K562 (cell line): ENCODE measurements at regions not wholly inside any gene's neighbourhood (a gene's known extent, or its start where the extent isn't known, plus 50 kb on each side); places are given as distances from the start of the nearest gene placed in this dataset.

ENCODE experiments used
- ATAC-seq: fragments of 200-7000 bp; cut with Tn5 transposase; 3 replicates; pipeline ENCODE4 v1.9.1; 2020; ENCODE audit warnings: moderate library complexity
- BruUV-seq: library from RNA; stranded (reverse); fragments of 400-500 nt; replicated peaks from 2 replicates; lab custom pipeline; 2021; lab: Mats Ljungman, UMichigan
- CTCF ChIA-PET: fragments of 300-600 bp; formaldehyde crosslinking; extraction: SDS; loops from one replicate; lab custom pipeline; 2021; ENCODE audit warnings: low intra/inter-chr PET ratio; lab: Yijun Ruan, JAX
- POLR2A ChIA-PET: fragments of 300-600, 350-650 bp; sonication (Branson Sonifier 250); formaldehyde crosslinking; extraction: SDS; loops from one replicate; lab custom pipeline; 2021; ENCODE audit warnings: antibody characterized with exemption, inconsistent platforms; lab: Yijun Ruan, JAX
- DNase-seq, 4 experiments: peaks; one replicate each; pipeline versions ENCODE4 v3.0.0 to v3.0.0-alpha.2; 2011 to 2018; ENCODE audit warnings: low spot score in 3 of 4, mixed read lengths in 3 of 4; ENCODE audit errors: extremely low read depth in 1 of 4
- FAIRE-seq: peaks from 2 replicates; lab custom pipeline; 2011; peaks lifted over from hg19 to GRCh38; lab: Jason Lieb, UNC
- H2AFZ ChIP-seq: 2 replicates; pipeline ENCODE4 v1.6.0; 2011; ENCODE audit warnings: low read depth, low read length, control low read depth, inconsistent platforms
- H3K27ac ChIP-seq: fragments of 200-600 bp; 3 replicates; pipeline ENCODE4 v1.8.0; 2011; ENCODE audit warnings: low read depth, mild to moderate bottlenecking, control low read depth, inconsistent platforms, low read length, moderate library complexity, mixed read lengths; ENCODE audit errors: extremely low read depth
- H3K27me3 ChIP-seq, 2 experiments: fragments of 300-600 bp in 1 of 2; 2 replicates in 1 of 2; 3 replicates in 1 of 2; pipeline versions ENCODE4 v1.6.0 to v1.8.0; 2011; ENCODE audit warnings: inconsistent platforms in 2 of 2, low read length in 2 of 2, mild to moderate bottlenecking in 1 of 2, mixed read lengths in 1 of 2, moderate library complexity in 1 of 2; ENCODE audit not compliant: control insufficient read depth in 2 of 2, insufficient read depth in 2 of 2
- H3K36me3 ChIP-seq: fragments of 300-600 bp; 3 replicates; pipeline ENCODE4 v1.8.0; 2011; ENCODE audit warnings: mild to moderate bottlenecking, low read length, inconsistent platforms; ENCODE audit not compliant: control insufficient read depth, insufficient read depth
- H3K4me1 ChIP-seq, 2 experiments: fragments of 200-600 bp in 1 of 2; replicated peaks in 1 of 2; 2 replicates in 1 of 2; 3 replicates in 1 of 2; pipeline versions ENCODE4 v1.5.1 to v1.8.0; 2011; ENCODE audit warnings: inconsistent platforms in 2 of 2, low read length in 2 of 2, mild to moderate bottlenecking in 1 of 2, mixed read lengths in 1 of 2, moderate library complexity in 1 of 2; ENCODE audit not compliant: control insufficient read depth in 2 of 2, insufficient read depth in 2 of 2
- H3K4me2 ChIP-seq: 2 replicates; pipeline ENCODE4 v1.6.1; 2011; ENCODE audit warnings: low read length, control low read depth, inconsistent platforms, mixed read lengths; ENCODE audit not compliant: insufficient read depth
- H3K4me3 ChIP-seq: fragments of 200-600 bp; sonication (generic), shearing (Covaris generic); 2 replicates; pipeline ENCODE4 v1.5.1; 2016; ENCODE audit warnings: control low read depth, inconsistent platforms
- H3K79me2 ChIP-seq: fragments of 200-600 bp; 3 replicates; pipeline ENCODE4 v1.8.0; 2011; ENCODE audit warnings: low read length, inconsistent platforms; ENCODE audit not compliant: control insufficient read depth, insufficient read depth
- H3K9ac ChIP-seq, 2 experiments: 2 replicates each; pipeline versions ENCODE4 v1.6.0 to v1.6.1; 2011; ENCODE audit warnings: low read depth in 2 of 2, low read length in 2 of 2, control low read depth in 1 of 2, inconsistent platforms in 1 of 2, mild to moderate bottlenecking in 1 of 2, mixed read lengths in 1 of 2; ENCODE audit not compliant: insufficient read depth in 1 of 2
- H3K9me1 ChIP-seq: one replicate; pipeline ENCODE4 v1.6.0; 2011; ENCODE audit warnings: inconsistent platforms, mild to moderate bottlenecking, low read length, moderate library complexity; ENCODE audit not compliant: control insufficient read depth, insufficient read depth
- H3K9me3 ChIP-seq: replicated peaks from 2 replicates; pipeline ENCODE4 v1.5.1; 2011; ENCODE audit warnings: low read depth, low read length, inconsistent platforms; ENCODE audit not compliant: control insufficient read depth, insufficient read depth
- H4K20me1 ChIP-seq: replicated peaks from 2 replicates; pipeline ENCODE4 v1.6.1; 2011; ENCODE audit warnings: low read length, inconsistent platforms, mixed read lengths; ENCODE audit not compliant: control insufficient read depth, insufficient read depth
- ARID4B ChIP-seq: sonication (generic); formaldehyde crosslinking; IDR thresholded peaks from 2 replicates; pipeline ENCODE4 v1.8.0; 2022; ENCODE audit warnings: mild to moderate bottlenecking, missing genetic modification reagents
- CREB1 ChIP-seq, 2 experiments: sonication (generic) in 1 of 2; formaldehyde crosslinking in 1 of 2; IDR thresholded peaks; 2 replicates each; pipeline versions ENCODE4 v1.6.1 to v1.8.0; 2012 to 2022; ENCODE audit warnings: inconsistent platforms in 1 of 2, mild to moderate bottlenecking in 1 of 2, missing genetic modification reagents in 1 of 2, moderate library complexity in 1 of 2
- ERF ChIP-seq: fragments of 450-650 bp; formaldehyde crosslinking; IDR thresholded peaks from 2 replicates; pipeline ENCODE4 v1.4.0; 2020; ENCODE audit warnings: mild to moderate bottlenecking, mixed read lengths
- FOXP4 ChIP-seq: sonication (generic); formaldehyde crosslinking; IDR thresholded peaks from 2 replicates; pipeline ENCODE4 v1.8.0; 2022; ENCODE audit warnings: mild to moderate bottlenecking, missing genetic modification reagents, borderline replicate concordance
- RAD51 ChIP-seq: fragments of 450-650 bp; IDR thresholded peaks from 2 replicates; pipeline ENCODE4 v1.7.1; 2016; ENCODE audit warnings: low read depth, mild to moderate bottlenecking, borderline replicate concordance
- ZKSCAN8 ChIP-seq: fragments of 200-800 bp; sonication (Bioruptor generic); IDR thresholded peaks from 2 replicates; pipeline ENCODE4 v1.6.1; 2016; ENCODE audit warnings: missing genetic modification characterization, missing compliant biosample characterization
- ZNF280B ChIP-seq: fragments of 250-450 bp; sonication (Bioruptor Pico); IDR thresholded peaks from 2 replicates; pipeline ENCODE4 v1.5.1; 2021; ENCODE audit warnings: mild to moderate bottlenecking
- WGBS: fragments of 100-300 bp; shearing (Covaris generic); methylation state at CpG from one replicate; pipeline ENCODE4 v1.1.6; 2016; ENCODE audit warnings: low coverage, mixed read lengths; ENCODE audit not compliant: insufficient coverage; ENCODE audit errors: missing lambda C conversion rate; 5-methylcytosine and 5-hydroxymethylcytosine counted together
- in situ Hi-C: fragments of 300-500 bp; cut with MboI; formaldehyde crosslinking; loops from 4 replicates; pipeline ENCODE4 v1.15.0; 2018; ENCODE audit warnings: inconsistent platforms, mixed read lengths
- intact Hi-C: fragments of 100-400 bp; cut with micrococcal nuclease; formaldehyde crosslinking; loops from 2 replicates; pipeline ENCODE4 v1.14.2; 2022

GRCh38 chr9:1882711-1883403 is 132.3 kb upstream of the SMARCA2 start:
- DNase-seq, result no peak
- intact Hi-C loops (no loop called here), in situ Hi-C loops (no loop called here)
- no peaks in the 10 kb centered on the region for H3K27me3 ChIP-seq
- H3K9me1 ChIP-seq, result no peaks in the 10 kb centered on the region
- no peak for ATAC-seq
- no peak overlapping the region for H3K9ac ChIP-seq
- 0% methylated on average over 4 of the region's 4 CpGs for WGBS
- no peak overlapping the region for H3K4me3 ChIP-seq
- H4K20me1 ChIP-seq, result no peaks in the 10 kb centered on the region
- H3K9me3 ChIP-seq, result no peaks in the 10 kb centered on the region
- no TSS peak for BruUV-seq
- no peaks in the 10 kb centered on the region for H3K4me1 ChIP-seq
- no peak for FAIRE-seq
- no peaks in the 10 kb centered on the region for H3K36me3 ChIP-seq
- no peaks in the 10 kb centered on the region for H3K79me2 ChIP-seq
- POLR2A ChIA-PET, result no interaction called here
- H2AFZ ChIP-seq, result no peak overlapping the region
- H3K27ac ChIP-seq, result no peak overlapping the region
- no peak overlapping the region for H3K4me2 ChIP-seq
- CTCF ChIA-PET, result no interaction called here
- no peak for TF ChIP-seq ERF (CRISPR knock-in tag)
- TF ChIP-seq ZNF280B (CRISPR knock-in tag), result no peak
- TF ChIP-seq ARID4B (CRISPR knock-in tag), result no peak
- TF ChIP-seq ZKSCAN8 (CRISPR knock-in tag), result no peak
- TF ChIP-seq FOXP4 (CRISPR knock-in tag), result no peak
- TF ChIP-seq CREB1 (IDR thresholded peaks at IDR 0.05), result no peak
- TF ChIP-seq CREB1 (CRISPR knock-in tag; IDR thresholded peaks at IDR 0.05), result no peak
- TF ChIP-seq RAD51, result no peak
